GM18505 (cell line): ENCODE measurements at regions not wholly inside any gene's neighbourhood (a gene's known extent, or its start where the extent isn't known, plus 50 kb on each side); places are given as distances from the start of the nearest gene placed in this dataset.

Experiments
- ATAC-seq: cut with Tn5 transposase; IDR thresholded peaks from one replicate; pipeline ENCODE4 v1.9.1; 2021; ENCODE audit not compliant: unreplicated experiment
- POLR2A ChIP-seq: IDR thresholded peaks from 4 replicates; pipeline ENCODE4 v1.6.1; 2011; ENCODE audit warnings: borderline replicate concordance; ENCODE audit not compliant: insufficient read depth, insufficient read length; ENCODE audit errors: extremely low read depth

GRCh38 chr7:68025369-68025768, 1028.7 kb downstream of the TYW1 start:
- ATAC-seq, result no peak
- no peak for TF ChIP-seq POLR2A

GRCh38 chr7:68030530-68030929, 1033.9 kb downstream of the TYW1 start:
- TF ChIP-seq POLR2A, result no peak
- ATAC-seq, result no peak

GRCh38 chr7:68031180-68031943, 1034.7 kb downstream of the TYW1 start:
- no peak for TF ChIP-seq POLR2A
- ATAC-seq, result no peak

GRCh38 chr7:68038621-68039314, 1042.1 kb downstream of the TYW1 start:
- no peak for TF ChIP-seq POLR2A
- ATAC-seq, result no peak

- ATAC-seq, result no peak
- TF ChIP-seq POLR2A, result no peak
Measured at GRCh38 chr7:68041554-68041953, 1044.9 kb downstream of the TYW1 start.

GRCh38 chr7:68043546-68043945, 1046.9 kb downstream of the TYW1 start:
- TF ChIP-seq POLR2A, result no peak
- no peak for ATAC-seq

- no peak for TF ChIP-seq POLR2A
- no peak for ATAC-seq
Measured at GRCh38 chr7:68050627-68051026, 1054.0 kb downstream of the TYW1 start.

GRCh38 chr7:68058014-68058413, 1061.4 kb downstream of the TYW1 start:
- TF ChIP-seq POLR2A, result no peak
- ATAC-seq, result no peak

- TF ChIP-seq POLR2A, result no peak
- ATAC-seq, result no peak
Measured at GRCh38 chr7:68063171-68063570, 1066.5 kb downstream of the TYW1 start.

- TF ChIP-seq POLR2A, result no peak
- ATAC-seq, result no peak
Measured at GRCh38 chr7:68065581-68065980, 1068.9 kb downstream of the TYW1 start.

GRCh38 chr7:68067845-68068244, 1071.2 kb downstream of the TYW1 start:
- ATAC-seq, result no peak
- TF ChIP-seq POLR2A, result no peak

GRCh38 chr7:68070992-68071391, 1074.4 kb downstream of the TYW1 start:
- ATAC-seq, result no peak
- TF ChIP-seq POLR2A, result no peak

GRCh38 chr7:68073701-68074100, 1077.1 kb downstream of the TYW1 start:
- ATAC-seq, result no peak
- TF ChIP-seq POLR2A, result no peak

GRCh38 chr7:68074242-68074641, 1077.6 kb downstream of the TYW1 start:
- no peak for TF ChIP-seq POLR2A
- ATAC-seq, result no peak
